GM23248 (cell line): ENCODE measurements at regions not wholly inside any gene's neighbourhood (a gene's known extent, or its start where the extent isn't known, plus 50 kb on each side); places are given as distances from the start of the nearest gene placed in this dataset.

Source experiments
- DNase-seq: peaks from one replicate; pipeline ENCODE4 v3.0.0-alpha.2; 2015
- H2AFZ ChIP-seq: fragments of 200-600 bp; sonication (generic); 2 replicates; pipeline ENCODE4 v1.6.1; 2016; ENCODE audit warnings: antibody characterized with exemption
- H3F3A ChIP-seq: fragments of 200-600 bp; sonication (generic); 2 replicates; pipeline ENCODE4 v1.6.1; 2016; ENCODE audit warnings: mild to moderate bottlenecking, antibody characterized with exemption, mixed run types; ENCODE audit not compliant: insufficient read depth
- H3K27ac ChIP-seq: fragments of 200-600 bp; sonication (generic); 2 replicates; pipeline ENCODE4 v1.5.1; 2016; ENCODE audit warnings: mild to moderate bottlenecking
- H3K27me3 ChIP-seq: fragments of 200-600 bp; sonication (generic); replicated peaks from 2 replicates; pipeline ENCODE4 v1.6.1; 2016; ENCODE audit warnings: mild to moderate bottlenecking; ENCODE audit not compliant: insufficient read depth
- H3K36me3 ChIP-seq: fragments of 200-600 bp; sonication (generic); 2 replicates; pipeline ENCODE4 v1.6.1; 2016; ENCODE audit warnings: low read depth, mild to moderate bottlenecking
- H3K4me1 ChIP-seq: fragments of 200-600 bp; sonication (generic); 2 replicates; pipeline ENCODE4 v1.6.1; 2016; ENCODE audit warnings: mild to moderate bottlenecking; ENCODE audit not compliant: insufficient read depth
- H3K4me2 ChIP-seq: fragments of 200-600 bp; sonication (generic); one replicate; pipeline ENCODE4 v1.6.1; 2016; ENCODE audit warnings: mild to moderate bottlenecking; ENCODE audit not compliant: unreplicated experiment
- H3K4me3 ChIP-seq: fragments of 200-600 bp; sonication (generic); 2 replicates; pipeline ENCODE4 v1.5.1; 2016; ENCODE audit warnings: mild to moderate bottlenecking
- H3K79me2 ChIP-seq: fragments of 200-600 bp; sonication (generic); 2 replicates; pipeline ENCODE4 v1.6.1; 2016; ENCODE audit warnings: mild to moderate bottlenecking; ENCODE audit not compliant: insufficient read depth
- H3K9ac ChIP-seq: fragments of 200-600 bp; sonication (generic); 2 replicates; pipeline ENCODE4 v1.6.1; 2016; ENCODE audit warnings: mild to moderate bottlenecking
- H3K9me2 ChIP-seq: fragments of 200-600 bp; sonication (generic); 2 replicates; pipeline ENCODE4 v1.6.1; 2016; ENCODE audit warnings: mixed run types, mild to moderate bottlenecking, moderate library complexity; ENCODE audit not compliant: insufficient read depth
- H3K9me3 ChIP-seq: fragments of 200-600 bp; sonication (generic); one replicate; pipeline ENCODE4 v1.6.1; 2017; ENCODE audit warnings: low read depth
- H4K20me1 ChIP-seq: fragments of 200-600 bp; sonication (generic); 2 replicates; pipeline ENCODE4 v1.6.0; 2016; ENCODE audit not compliant: insufficient read depth
- EZH2 ChIP-seq: fragments of 200-600 bp; sonication (generic); IDR thresholded peaks from 2 replicates; pipeline ENCODE4 v1.6.1; 2018; ENCODE audit warnings: antibody characterized with exemption, mild to moderate bottlenecking; ENCODE audit not compliant: insufficient read depth, poor library complexity, severe bottlenecking
- EZH2phosphoT487 ChIP-seq: fragments of 200-600 bp; sonication (generic); IDR thresholded peaks from 2 replicates; pipeline ENCODE4 v1.6.1; 2018; ENCODE audit warnings: antibody characterized with exemption, moderate library complexity, mild to moderate bottlenecking, low read depth; ENCODE audit not compliant: insufficient read depth
- WGBS, 2 experiments: methylation state at CpG; one replicate each; pipeline ENCODE4 v1.1.6; 2015 to 2017; ENCODE audit warnings: low lambda C conversion rate in 2 of 2, low coverage in 1 of 2; ENCODE audit errors: missing lambda C conversion rate in 2 of 2; 5-methylcytosine and 5-hydroxymethylcytosine counted together
- in situ Hi-C: fragments of 300-500 bp; cut with MboI; formaldehyde crosslinking; loops from 2 replicates; pipeline ENCODE4 v1.15.0; 2020

- Histone ChIP-seq H3K4me2 (no peak overlapping the region), H3F3A (peaks cover 13% of the 10 kb centered on the region), H3K27me3 (no peaks in the 10 kb centered on the region), H3K9me3 (no peaks in the 10 kb centered on the region), H2AFZ (no peak overlapping the region), H3K9ac (no peak overlapping the region), H3K36me3 (no peaks in the 10 kb centered on the region), H3K4me3 (no peak overlapping the region), H3K27ac (no peak overlapping the region), H4K20me1 (no peaks in the 10 kb centered on the region), H3K4me1 (peaks cover 19% of the 10 kb centered on the region), H3K9me2 (no peaks in the 10 kb centered on the region), H3K79me2 (no peaks in the 10 kb centered on the region)
- WGBS, 2 experiments = 91 to 97% methylated on average over 4 of the region's 4 CpGs
- no peak for DNase-seq
- TF ChIP-seq EZH2 = no peak
- in situ Hi-C loops = no loop called here
These were observed 91.5 kb upstream of the FRY start for GRCh38 chr13:31940076-31940475.

GRCh38 chr13:31943591-31943990, 88.0 kb upstream of the FRY start:
- H3K27ac ChIP-seq = peak overlapping the region; percentile 89
- peak; percentile 74 for DNase-seq
- H3F3A ChIP-seq = peaks cover 46% of the 10 kb centered on the region
- H3K9ac ChIP-seq = no peak overlapping the region
- no peaks in the 10 kb centered on the region for H3K79me2 ChIP-seq
- H3K36me3 ChIP-seq = no peaks in the 10 kb centered on the region
- no peaks in the 10 kb centered on the region for H4K20me1 ChIP-seq
- 5 to 6% methylated on average over 3 of the region's 3 CpGs for WGBS, 2 experiments
- no peaks in the 10 kb centered on the region for H3K9me2 ChIP-seq
- peaks cover 46% of the 10 kb centered on the region for H3K4me1 ChIP-seq
- H3K4me2 ChIP-seq = peak overlapping the region; percentile 72
- no peak overlapping the region for H2AFZ ChIP-seq
- in situ Hi-C loops = no loop called here
- no peaks in the 10 kb centered on the region for H3K9me3 ChIP-seq
- no peaks in the 10 kb centered on the region for H3K27me3 ChIP-seq
- TF ChIP-seq EZH2phosphoT487 (no peak), EZH2 (no peak)
- H3K4me3 ChIP-seq = no peak overlapping the region

- H3K9me2 ChIP-seq = no peaks in the 10 kb centered on the region
- peak overlapping the region; percentile 72 for H3K4me2 ChIP-seq
- peak overlapping the region; percentile 89 for H3K27ac ChIP-seq
- H4K20me1 ChIP-seq = no peaks in the 10 kb centered on the region
- H3K9ac ChIP-seq = peak overlapping the region; percentile 62
- peaks cover 46% of the 10 kb centered on the region for H3F3A ChIP-seq
- H3K36me3 ChIP-seq = no peaks in the 10 kb centered on the region
- in situ Hi-C loops = no loop called here
- no peaks in the 10 kb centered on the region for H3K27me3 ChIP-seq
- H3K9me3 ChIP-seq = no peaks in the 10 kb centered on the region
- peak overlapping the region; percentile 27; the same call in 1 of the 2 replicates for H2AFZ ChIP-seq
- H3K4me1 ChIP-seq = peaks cover 46% of the 10 kb centered on the region
- WGBS, 2 experiments = 27 to 28% methylated on average over 3 of the region's 3 CpGs
- H3K4me3 ChIP-seq = peak overlapping the region; percentile 31
- no peaks in the 10 kb centered on the region for H3K79me2 ChIP-seq
- TF ChIP-seq EZH2 = no peak
- TF ChIP-seq EZH2phosphoT487 = no peak
- DNase-seq = peak; percentile 43
These were observed 87.1 kb upstream of the FRY start for GRCh38 chr13:31944262-31945160.

- peaks cover 46% of the 10 kb centered on the region for H3F3A ChIP-seq
- H3K4me2 ChIP-seq = peak overlapping the region; percentile 72
- DNase-seq = peak; percentile 96
- peak overlapping the region; percentile 62 for H3K9ac ChIP-seq
- no peaks in the 10 kb centered on the region for H3K9me2 ChIP-seq
- no peaks in the 10 kb centered on the region for H3K27me3 ChIP-seq
- H2AFZ ChIP-seq = peak overlapping the region; percentile 27; the same call in 1 of the 2 replicates
- no peaks in the 10 kb centered on the region for H4K20me1 ChIP-seq
- H3K36me3 ChIP-seq = no peaks in the 10 kb centered on the region
- peak overlapping the region; percentile 89 for H3K27ac ChIP-seq
- 52% methylated on average over 14 of the region's 14 CpGs for WGBS, 2 experiments
- no peak for TF ChIP-seq EZH2
- TF ChIP-seq EZH2phosphoT487 = no peak
- in situ Hi-C loops = no loop called here
- H3K9me3 ChIP-seq = no peaks in the 10 kb centered on the region
- peak overlapping the region; percentile 31 for H3K4me3 ChIP-seq
- no peaks in the 10 kb centered on the region for H3K79me2 ChIP-seq
- H3K4me1 ChIP-seq = peaks cover 46% of the 10 kb centered on the region
These were observed 86.2 kb upstream of the FRY start for GRCh38 chr13:31945202-31945961.
